GM10266 (cell line): ENCODE measurements at regions not wholly inside any gene's neighbourhood (a gene's known extent, or its start where the extent isn't known, plus 50 kb on each side); places are given as distances from the start of the nearest gene placed in this dataset.

Experiments used
- DNase-seq: peaks from one replicate; pipeline ENCODE4 v3.0.0; 2012; ENCODE audit errors: extremely low spot score
- CTCF ChIP-seq: IDR thresholded peaks from 2 replicates; pipeline ENCODE4 v1.5.1; 2012; ENCODE audit warnings: mild to moderate bottlenecking, low read depth; ENCODE audit not compliant: control insufficient read depth, insufficient read depth; ENCODE audit errors: missing control alignments

DNA sequence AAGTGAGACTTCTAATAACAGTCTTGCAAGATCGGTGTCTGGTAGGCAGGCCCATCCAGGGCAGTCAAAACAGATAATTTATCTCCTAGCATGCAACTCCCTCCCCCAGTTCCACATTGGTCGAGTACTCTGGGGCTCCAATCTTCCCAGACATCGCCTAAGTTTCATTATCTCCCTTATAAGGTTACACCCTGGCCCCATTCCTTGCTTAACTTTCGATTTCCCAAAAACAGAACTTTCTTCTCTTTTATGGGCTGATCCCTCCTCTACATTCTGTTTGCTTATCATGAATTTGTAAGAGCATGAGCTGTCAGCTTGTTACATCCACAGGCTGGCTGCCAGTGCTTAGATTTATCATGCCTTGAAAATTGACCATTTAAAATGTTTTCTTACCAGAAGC is 471.3 kb downstream of the TECRL start:
- DNase-seq, result no peak
- TF ChIP-seq CTCF, result no peak

- no peak for TF ChIP-seq CTCF
- DNase-seq, result no peak
These were observed 487.1 kb downstream of the TECRL start for GRCh38 chr4:63922146-63922545.

GRCh38 chr4:63921561-63921960 is 487.7 kb downstream of the TECRL start:
- no peak for DNase-seq
- TF ChIP-seq CTCF, result no peak

DNA sequence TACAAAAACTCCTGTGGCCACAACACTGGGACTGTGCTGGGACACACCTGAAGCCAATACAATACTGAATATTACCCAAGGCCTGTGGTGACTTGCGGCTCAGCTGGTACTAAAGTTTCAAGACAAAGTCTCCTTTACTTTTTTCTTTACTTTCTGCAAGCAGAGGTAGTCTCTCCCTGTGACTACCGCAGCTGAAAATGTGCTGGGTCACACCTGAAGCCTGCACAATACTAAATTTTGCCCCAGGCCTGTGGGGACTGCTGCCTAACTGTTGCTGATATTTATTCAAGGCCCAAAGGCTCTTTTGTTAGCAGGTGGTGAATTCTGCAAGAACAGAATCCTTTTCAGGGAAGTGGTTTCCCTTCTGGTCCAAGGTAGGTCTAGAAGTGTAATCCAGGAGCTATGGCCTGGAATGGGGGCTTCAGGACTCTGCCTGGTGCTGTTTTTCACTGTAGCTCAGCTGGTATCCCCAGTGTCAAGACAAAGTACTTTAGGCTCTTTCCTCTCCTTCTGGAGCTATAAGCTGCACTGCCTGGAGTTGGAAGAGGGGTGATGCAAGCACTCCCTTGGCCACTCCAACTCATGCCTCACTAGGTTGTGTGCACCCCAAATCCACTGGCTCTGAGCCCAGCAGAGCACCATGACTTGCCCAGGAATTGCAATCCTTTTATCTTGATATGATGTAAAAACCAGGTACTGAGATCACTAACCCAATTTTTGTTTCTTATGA is 489.4 kb downstream of the TECRL start:
- TF ChIP-seq CTCF, result no peak
- DNase-seq, result no peak

DNA sequence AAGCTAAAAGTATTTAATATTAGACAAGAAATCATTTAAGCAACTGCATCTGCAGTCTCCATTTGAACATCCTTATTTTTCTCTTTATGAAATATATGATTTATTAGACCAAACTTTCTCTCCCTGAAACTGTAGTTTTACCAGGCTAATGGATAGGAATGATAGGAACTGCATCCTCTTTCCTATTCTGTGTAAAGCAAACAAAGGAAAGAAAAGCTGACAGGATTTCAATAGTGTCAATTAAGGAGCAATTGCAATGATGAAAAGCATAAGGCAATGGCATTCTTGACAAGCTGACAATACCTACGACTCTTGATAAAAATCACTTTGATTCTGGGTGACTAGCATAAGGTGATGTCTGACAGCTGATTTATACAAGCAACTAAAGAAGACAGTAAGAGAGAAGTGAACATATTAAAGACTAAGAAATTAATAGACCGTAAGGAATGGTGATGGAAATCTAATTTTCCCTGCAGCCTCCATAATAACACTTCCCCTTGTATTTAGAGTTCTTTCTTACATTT is 502.5 kb downstream of the TECRL start:
- no peak for DNase-seq

GRCh38 chr4:63904201-63904600 is 505.0 kb downstream of the TECRL start:
- no peak for DNase-seq
- no peak for TF ChIP-seq CTCF

More for the DNA sequence above, 502.5 kb downstream of the TECRL start:
- no peak for TF ChIP-seq CTCF

GRCh38 chr4:63901304-63901703 is 507.9 kb downstream of the TECRL start:
- DNase-seq, result no peak
- no peak for TF ChIP-seq CTCF
